GM12874 (cell line): ENCODE measurements at regions not wholly inside any gene's neighbourhood (a gene's known extent, or its start where the extent isn't known, plus 50 kb on each side); places are given as distances from the start of the nearest gene placed in this dataset.

Source experiments
- CTCF ChIP-seq: IDR thresholded peaks from 2 replicates; pipeline ENCODE4 v1.5.1; 2011; ENCODE audit warnings: low read depth, mild to moderate bottlenecking, control low read depth, low read length, moderate library complexity; ENCODE audit not compliant: insufficient read depth

- TF ChIP-seq CTCF, result no peak
Measured at GRCh38 chr13:23488442-23488841, 54.9 kb upstream of the SACS start.

GRCh38 chr13:23496255-23496654 lies 62.8 kb upstream of the SACS start:
- TF ChIP-seq CTCF, result no peak

- TF ChIP-seq CTCF, result no peak
Measured at GRCh38 chr13:23497191-23497590, 63.7 kb upstream of the SACS start.

GRCh38 chr13:23500849-23501248 lies 67.3 kb upstream of the SACS start:
- TF ChIP-seq CTCF, result no peak

GRCh38 chr13:23504180-23504579 lies 66.0 kb upstream of the TNFRSF19 start:
- TF ChIP-seq CTCF, result no peak

- TF ChIP-seq CTCF, result no peak
Measured at GRCh38 chr13:23505007-23505406, 65.2 kb upstream of the TNFRSF19 start.

GRCh38 chr13:23506071-23506806 lies 64.0 kb upstream of the TNFRSF19 start:
- TF ChIP-seq CTCF, result no peak
